CD14-positive monocyte (primary cell): ENCODE measurements at regions not wholly inside any gene's neighbourhood (a gene's known extent, or its start where the extent isn't known, plus 50 kb on each side); places are given as distances from the start of the nearest gene placed in this dataset.

Source experiments
- DNase-seq, 3 donors: peaks; one replicate each; pipeline ENCODE4 v3.0.0-alpha.2; 2011 to 2022
- H2AFZ ChIP-seq: 2 replicates; pipeline ENCODE4 v1.6.0; 2012; ENCODE audit warnings: mild to moderate bottlenecking, low read depth, low read length, inconsistent platforms; ENCODE audit not compliant: insufficient read depth, poor library complexity, severe bottlenecking
- H3K27ac ChIP-seq, 2 donors: 1 replicate in 1 of 2; 2 replicates in 1 of 2; pipeline ENCODE4 v1.5.1; 2012 to 2013; ENCODE audit warnings: low read length in 2 of 2, control low read depth in 1 of 2, inconsistent platforms in 1 of 2, low read depth in 1 of 2, mild to moderate bottlenecking in 1 of 2
- H3K27me3 ChIP-seq, 2 donors: one replicate each; pipeline versions ENCODE4 v1.6.0 to v1.6.1; 2011 to 2013; ENCODE audit warnings: low read length in 2 of 2; ENCODE audit not compliant: control insufficient read depth in 2 of 2, insufficient read depth in 2 of 2
- H3K36me3 ChIP-seq, 2 donors: replicated peaks in 1 of 2; 1 replicate in 1 of 2; 2 replicates in 1 of 2; pipeline versions ENCODE4 v1.5.1 to v1.6.1; 2012 to 2013; ENCODE audit warnings: low read length in 2 of 2, control low read depth in 1 of 2, inconsistent platforms in 1 of 2, mild to moderate bottlenecking in 1 of 2; ENCODE audit not compliant: insufficient read depth in 2 of 2, control insufficient read depth in 1 of 2
- H3K4me1 ChIP-seq, 2 donors: 1 replicate in 1 of 2; 2 replicates in 1 of 2; pipeline versions ENCODE4 v1.5.1 to v1.6.1; 2012 to 2013; ENCODE audit warnings: low read length in 2 of 2, control low read depth in 1 of 2, inconsistent platforms in 1 of 2, mild to moderate bottlenecking in 1 of 2, moderate library complexity in 1 of 2; ENCODE audit not compliant: insufficient read depth in 2 of 2, control insufficient read depth in 1 of 2
- H3K4me2 ChIP-seq: replicated peaks from 2 replicates; pipeline ENCODE3; 2012; ENCODE audit warnings: low read length, moderate library complexity, mild to moderate bottlenecking; ENCODE audit not compliant: poor library complexity, severe bottlenecking; ENCODE audit errors: extremely low read depth
- H3K4me3 ChIP-seq, 3 experiments: fragments of 200-600 bp in 1 of 3; sonication (generic) in 1 of 3; replicated peaks in 1 of 3; 1 replicate in 2 of 3; 2 replicates in 1 of 3; pipeline ENCODE4 v1.5.1; 2011 to 2013; ENCODE audit warnings: low read length in 3 of 3, mild to moderate bottlenecking in 3 of 3, control low read depth in 2 of 3, low read depth in 2 of 3, inconsistent platforms in 1 of 3, moderate library complexity in 1 of 3
- H3K79me2 ChIP-seq: 2 replicates; pipeline ENCODE4 v1.6.0; 2012; ENCODE audit warnings: mild to moderate bottlenecking, control low read depth, inconsistent platforms, low read length, moderate library complexity; ENCODE audit not compliant: insufficient read depth
- H3K9ac ChIP-seq: 2 replicates; pipeline ENCODE4 v1.6.0; 2017; ENCODE audit warnings: low read length, mild to moderate bottlenecking; ENCODE audit not compliant: insufficient read depth, poor library complexity, severe bottlenecking
- H3K9me3 ChIP-seq, 2 donors: replicated peaks in 1 of 2; 1 replicate in 1 of 2; 2 replicates in 1 of 2; pipeline versions ENCODE4 v1.5.1 to v1.6.1; 2012 to 2013; ENCODE audit warnings: low read length in 2 of 2, control low read depth in 1 of 2; ENCODE audit not compliant: control insufficient read depth in 1 of 2, insufficient read depth in 1 of 2
- H4K20me1 ChIP-seq: 2 replicates; pipeline ENCODE4 v1.6.0; 2012; ENCODE audit warnings: mild to moderate bottlenecking, low read length, control low read depth, moderate library complexity; ENCODE audit not compliant: insufficient read depth
- H3K27ac Mint-ChIP-seq, 7 donors: one replicate each; pipeline ENCODE4 v1.8.0; 2020; ENCODE audit warnings: mild to moderate bottlenecking in 7 of 7, mixed read lengths in 7 of 7, moderate library complexity in 6 of 7, inconsistent platforms in 2 of 7
- H3K27me3 Mint-ChIP-seq, 3 donors: one replicate each; pipeline ENCODE4 v1.8.0; 2021 to 2022; ENCODE audit warnings: low read depth in 3 of 3, mild to moderate bottlenecking in 3 of 3, mixed read lengths in 3 of 3, moderate library complexity in 3 of 3, inconsistent platforms in 1 of 3
- H3K36me3 Mint-ChIP-seq, 2 donors: one replicate each; pipeline ENCODE4 v1.8.0; 2020; ENCODE audit warnings: mixed read lengths in 2 of 2, inconsistent platforms in 1 of 2, mild to moderate bottlenecking in 1 of 2
- H3K4me1 Mint-ChIP-seq: one replicate; pipeline ENCODE4 v1.8.0; 2020; ENCODE audit warnings: mild to moderate bottlenecking, mixed read lengths
- H3K4me3 Mint-ChIP-seq, 2 donors: one replicate each; pipeline ENCODE4 v1.8.0; 2020; ENCODE audit warnings: mild to moderate bottlenecking in 2 of 2, mixed read lengths in 2 of 2, moderate library complexity in 1 of 2
- H3K9me3 Mint-ChIP-seq, 7 donors: one replicate each; pipeline ENCODE4 v1.8.0; 2020 to 2022; ENCODE audit warnings: mixed read lengths in 7 of 7, mild to moderate bottlenecking in 6 of 7, moderate library complexity in 6 of 7, inconsistent platforms in 2 of 7
- WGBS: methylation state at CpG from one replicate; pipeline ENCODE4 v1.1.5; 2013; ENCODE audit warnings: missing lambda C conversion rate; ENCODE audit not compliant: insufficient coverage; 5-methylcytosine and 5-hydroxymethylcytosine counted together
- intact Hi-C, 2 donors: fragments of 100-400 bp; cut with micrococcal nuclease; formaldehyde crosslinking; loops; one replicate each; pipeline versions ENCODE4 v1.15.0 to v1.15.1; 2023
- TF ChIP-seq, protein P1 (sequence below): fragments of 200-600 bp; IDR thresholded peaks from one replicate; pipeline ENCODE4 v1.8.0; 2022; ENCODE audit warnings: antibody characterized with exemption, mild to moderate bottlenecking

DNA sequence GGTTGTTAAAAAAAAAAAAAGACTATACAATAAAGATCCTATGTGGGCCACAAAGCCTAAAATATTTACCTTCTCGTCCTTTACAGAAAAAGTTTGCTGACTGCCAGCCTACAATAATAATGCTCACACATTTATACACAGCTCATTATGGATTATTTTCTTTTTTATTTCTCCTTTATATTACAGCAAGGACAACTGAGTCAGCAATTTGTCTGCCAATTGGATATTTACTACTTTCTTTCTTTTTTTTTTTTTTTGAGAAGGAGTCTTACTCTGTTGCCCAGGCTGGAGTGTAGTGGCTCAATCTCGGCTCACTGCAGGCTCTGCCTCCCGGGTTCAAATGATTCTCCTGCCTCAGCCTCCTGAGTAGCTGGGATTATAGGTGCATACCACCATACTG is 142.2 kb downstream of the EBLN2 start:
- Mint-ChIP-seq H3K27ac (no peak overlapping the region), H3K9me3 (peaks cover 0 to 3% (median 0%) of the 10 kb centered on the region in 7 donors), H3K27me3 (peaks cover 0 to 4% (median 3%) of the 10 kb centered on the region in 3 donors), H3K4me3 (no peak overlapping the region), H3K36me3 (no peaks in the 10 kb centered on the region), H3K4me1 (no peaks in the 10 kb centered on the region)
- intact Hi-C loops, result no loop called here
- no CpG with 5 or more reads among the region's 3 CpGs for WGBS
- Histone ChIP-seq H3K9ac (no peak overlapping the region), H4K20me1 (no peaks in the 10 kb centered on the region), H3K79me2 (no peaks in the 10 kb centered on the region), H2AFZ (no peak overlapping the region), H3K27me3 (no peaks in the 10 kb centered on the region), H3K4me3 (no peak overlapping the region), H3K4me2 (no peak overlapping the region), H3K9me3 (no peaks in the 10 kb centered on the region), H3K36me3 (no peaks in the 10 kb centered on the region), H3K4me1 (no peaks in the 10 kb centered on the region), H3K27ac (no peak overlapping the region)
- DNase-seq, result no peak
- TF ChIP-seq, protein P1, sequence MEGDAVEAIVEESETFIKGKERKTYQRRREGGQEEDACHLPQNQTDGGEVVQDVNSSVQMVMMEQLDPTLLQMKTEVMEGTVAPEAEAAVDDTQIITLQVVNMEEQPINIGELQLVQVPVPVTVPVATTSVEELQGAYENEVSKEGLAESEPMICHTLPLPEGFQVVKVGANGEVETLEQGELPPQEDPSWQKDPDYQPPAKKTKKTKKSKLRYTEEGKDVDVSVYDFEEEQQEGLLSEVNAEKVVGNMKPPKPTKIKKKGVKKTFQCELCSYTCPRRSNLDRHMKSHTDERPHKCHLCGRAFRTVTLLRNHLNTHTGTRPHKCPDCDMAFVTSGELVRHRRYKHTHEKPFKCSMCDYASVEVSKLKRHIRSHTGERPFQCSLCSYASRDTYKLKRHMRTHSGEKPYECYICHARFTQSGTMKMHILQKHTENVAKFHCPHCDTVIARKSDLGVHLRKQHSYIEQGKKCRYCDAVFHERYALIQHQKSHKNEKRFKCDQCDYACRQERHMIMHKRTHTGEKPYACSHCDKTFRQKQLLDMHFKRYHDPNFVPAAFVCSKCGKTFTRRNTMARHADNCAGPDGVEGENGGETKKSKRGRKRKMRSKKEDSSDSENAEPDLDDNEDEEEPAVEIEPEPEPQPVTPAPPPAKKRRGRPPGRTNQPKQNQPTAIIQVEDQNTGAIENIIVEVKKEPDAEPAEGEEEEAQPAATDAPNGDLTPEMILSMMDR, result no peak

DNA sequence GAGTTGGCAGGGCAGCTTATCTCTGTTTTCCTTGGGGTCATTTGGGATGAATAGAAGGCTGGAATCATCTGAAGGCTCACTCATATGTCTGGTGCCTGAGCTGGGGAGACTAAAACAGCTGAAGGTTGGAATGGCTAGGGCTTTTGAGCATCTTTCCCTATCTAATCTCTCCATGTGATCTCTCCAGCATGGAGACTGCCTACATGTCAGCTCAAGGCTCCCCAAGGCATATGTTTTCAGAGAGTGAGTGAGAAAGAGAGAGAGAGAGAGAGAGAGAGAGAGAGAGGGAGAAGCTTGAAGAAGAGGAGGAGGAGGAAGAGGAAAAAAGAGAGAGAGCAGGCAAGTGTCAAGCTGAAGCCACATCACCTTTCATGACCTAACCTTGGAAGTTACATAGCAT is 143.4 kb downstream of the EBLN2 start:
- H2AFZ ChIP-seq, result no peak overlapping the region
- H3K36me3 ChIP-seq, result no peaks in the 10 kb centered on the region
- no peaks in the 10 kb centered on the region for H3K4me1 Mint-ChIP-seq
- H3K27me3 Mint-ChIP-seq, result peaks cover 1 to 3% (median 3%) of the 10 kb centered on the region in 3 donors
- no peaks in the 10 kb centered on the region for H3K9me3 ChIP-seq
- no peak for DNase-seq
- no peaks in the 10 kb centered on the region for H3K36me3 Mint-ChIP-seq
- peaks cover 0 to 3% (median 0%) of the 10 kb centered on the region in 7 donors for H3K9me3 Mint-ChIP-seq
- H3K4me3 Mint-ChIP-seq, result no peak overlapping the region
- H3K9ac ChIP-seq, result no peak overlapping the region
- TF ChIP-seq, protein P1, result no peak
- intact Hi-C loops, result no loop called here
- H3K27ac Mint-ChIP-seq, result no peak overlapping the region
- no peaks in the 10 kb centered on the region for H4K20me1 ChIP-seq
- H3K79me2 ChIP-seq, result no peaks in the 10 kb centered on the region
- no peaks in the 10 kb centered on the region for H3K4me1 ChIP-seq
- no peak overlapping the region for H3K4me3 ChIP-seq
- no peaks in the 10 kb centered on the region for H3K27me3 ChIP-seq
- no peak overlapping the region for H3K27ac ChIP-seq
- H3K4me2 ChIP-seq, result no peak overlapping the region
